Left renal cortex interstitium (tissue), 4 donors: ENCODE measurements at regions not wholly inside any gene's neighbourhood (a gene's known extent, or its start where the extent isn't known, plus 50 kb on each side); places are given as distances from the start of the nearest gene placed in this dataset.

Experiments
- DNase-seq, 4 donors: peaks; one replicate each; pipeline ENCODE4 v3.0.0-alpha.2; 2013; ENCODE audit warnings: low read depth in 4 of 4, low spot score in 2 of 4, missing footprints in 1 of 4

GRCh38 chr20:63060057-63060991 is 53.6 kb upstream of the BHLHE23 start:
- no peak for DNase-seq

GRCh38 chr20:63059684-63060056 is 52.9 kb upstream of the BHLHE23 start:
- no peak for DNase-seq

GRCh38 chr20:63058696-63059335 is 52.1 kb upstream of the BHLHE23 start:
- DNase-seq = no peak

GRCh38 chr20:63057171-63058117 is 50.7 kb upstream of the BHLHE23 start:
- no peak for DNase-seq

GRCh38 chr20:63056236-63057170 is 49.7 kb upstream of the BHLHE23 start:
- peak in 1 of 4 donors; percentile 13 for DNase-seq
